Transverse colon (tissue), 4 donors: ENCODE measurements at regions not wholly inside any gene's neighbourhood (a gene's known extent, or its start where the extent isn't known, plus 50 kb on each side); places are given as distances from the start of the nearest gene placed in this dataset.

Experiments
- DNase-seq: peaks from one replicate; pipeline ENCODE4 v3.0.0-alpha.2; 2019
- H3K27ac ChIP-seq, 4 donors: fragments of 200-600 bp; sonication (generic); 2 replicates each; pipeline ENCODE4 v1.5.1; 2016 to 2018; ENCODE audit warnings: inconsistent platforms in 4 of 4
- H3K27me3 ChIP-seq: fragments of 200-600 bp; sonication (generic); 2 replicates; pipeline ENCODE4 v1.5.1; 2017; ENCODE audit warnings: inconsistent platforms
- H3K36me3 ChIP-seq, 4 donors: fragments of 200-600 bp; sonication (generic); 2 replicates each; pipeline ENCODE4 v1.5.1; 2017 to 2019; ENCODE audit warnings: inconsistent platforms in 4 of 4
- H3K4me1 ChIP-seq, 4 donors: fragments of 200-600 bp; sonication (generic); 2 replicates each; pipeline ENCODE4 v1.5.1; 2017 to 2020; ENCODE audit warnings: inconsistent platforms in 4 of 4
- H3K4me3 ChIP-seq, 4 donors: fragments of 200-600 bp; sonication (generic); 1 replicate in 1 of 4; 2 replicates in 3 of 4; pipeline versions ENCODE4 v1.5.1 to v1.6.1; 2017 to 2019; ENCODE audit warnings: inconsistent platforms in 4 of 4
- H3K9me3 ChIP-seq, 2 donors: fragments of 200-600 bp; sonication (generic); 2 replicates each; pipeline ENCODE4 v1.5.1; 2017 to 2019; ENCODE audit warnings: inconsistent platforms in 2 of 2
- EP300 ChIP-seq: sonication (generic); formaldehyde crosslinking; IDR thresholded peaks from one replicate; pipeline ENCODE4 v1.6.1; 2017; ENCODE audit warnings: antibody characterized with exemption, low read depth
- POLR2A ChIP-seq: fragments of 450-650 bp; IDR thresholded peaks from one replicate; pipeline ENCODE4 v1.6.1; 2016; ENCODE audit warnings: antibody characterized with exemption, mild to moderate bottlenecking, moderate library complexity
- POLR2AphosphoS5 ChIP-seq, 3 donors: sonication (generic); formaldehyde crosslinking; IDR thresholded peaks; one replicate each; pipeline ENCODE4 v1.6.1; 2016; ENCODE audit warnings: antibody characterized with exemption in 3 of 3
- WGBS, 2 donors: methylation state at CpG; one replicate each; pipeline ENCODE4 v1.1.5; 2018; ENCODE audit warnings: low coverage in 1 of 2; 5-methylcytosine and 5-hydroxymethylcytosine counted together
- in situ Hi-C, 4 donors: fragments of 200-750 bp; cut with MboI; loops; one replicate each; pipeline versions ENCODE4 v1.15.0 to v1.15.1; 2017; ENCODE audit warnings: low sequenced_read_pairs in 3 of 4, low pct_ligation_motif_present in 1 of 4, low pct_unique_long_range_greater_than_20kb in 1 of 4
- intact Hi-C: fragments of 100-400 bp; cut with DNase I; formaldehyde crosslinking; loops from one replicate; pipeline ENCODE4 v1.15.1; 2023; ENCODE audit warnings: low total_unique reads
- TF ChIP-seq, protein P1 (sequence below), 5 experiments: fragments of 200-600 bp in 3 of 5; fragments of 450-650 bp in 2 of 5; sonication (generic) in 3 of 5; IDR thresholded peaks; 1 replicate in 2 of 5; 2 replicates in 3 of 5; pipeline ENCODE4 v1.5.1; 2016 to 2017; ENCODE audit warnings: antibody characterized with exemption in 5 of 5, inconsistent platforms in 3 of 5, mild to moderate bottlenecking in 2 of 5, moderate library complexity in 1 of 5

DNA sequence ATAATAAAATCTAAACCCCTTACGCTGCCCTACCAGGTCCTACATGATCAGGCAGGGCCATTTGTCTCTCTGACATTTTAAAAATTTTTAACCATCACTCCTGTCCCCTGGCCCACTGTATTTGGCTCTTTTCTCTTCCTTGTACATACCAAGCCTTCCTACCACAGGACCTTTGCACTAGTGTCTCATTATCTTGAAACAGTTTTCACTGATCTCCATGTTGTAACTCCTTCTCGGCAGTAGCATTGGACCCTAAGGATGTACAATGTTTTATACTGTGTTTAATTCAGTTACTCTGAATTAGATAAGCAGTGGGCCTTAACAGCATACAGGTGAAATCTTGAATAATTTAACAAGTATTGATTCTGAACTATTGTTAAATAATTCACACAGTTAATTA lies 330.7 kb downstream of the UTRN start:
- TF ChIP-seq POLR2A (no peak), EP300 (no peak), POLR2AphosphoS5 (IDR thresholded peaks at IDR 0.05) (no peak)
- TF ChIP-seq, protein P1, sequence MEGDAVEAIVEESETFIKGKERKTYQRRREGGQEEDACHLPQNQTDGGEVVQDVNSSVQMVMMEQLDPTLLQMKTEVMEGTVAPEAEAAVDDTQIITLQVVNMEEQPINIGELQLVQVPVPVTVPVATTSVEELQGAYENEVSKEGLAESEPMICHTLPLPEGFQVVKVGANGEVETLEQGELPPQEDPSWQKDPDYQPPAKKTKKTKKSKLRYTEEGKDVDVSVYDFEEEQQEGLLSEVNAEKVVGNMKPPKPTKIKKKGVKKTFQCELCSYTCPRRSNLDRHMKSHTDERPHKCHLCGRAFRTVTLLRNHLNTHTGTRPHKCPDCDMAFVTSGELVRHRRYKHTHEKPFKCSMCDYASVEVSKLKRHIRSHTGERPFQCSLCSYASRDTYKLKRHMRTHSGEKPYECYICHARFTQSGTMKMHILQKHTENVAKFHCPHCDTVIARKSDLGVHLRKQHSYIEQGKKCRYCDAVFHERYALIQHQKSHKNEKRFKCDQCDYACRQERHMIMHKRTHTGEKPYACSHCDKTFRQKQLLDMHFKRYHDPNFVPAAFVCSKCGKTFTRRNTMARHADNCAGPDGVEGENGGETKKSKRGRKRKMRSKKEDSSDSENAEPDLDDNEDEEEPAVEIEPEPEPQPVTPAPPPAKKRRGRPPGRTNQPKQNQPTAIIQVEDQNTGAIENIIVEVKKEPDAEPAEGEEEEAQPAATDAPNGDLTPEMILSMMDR (IDR thresholded peaks at IDR 0.05), result no peak
- WGBS, 2 donors, result 98% methylated on average over 2 of the region's 2 CpGs; no CpG with 5 or more reads in 1 of the 2 donors
- Histone ChIP-seq H3K27me3 (no peaks in the 10 kb centered on the region), H3K4me1 (no peaks in the 10 kb centered on the region), H3K4me3 (no peak overlapping the region), H3K36me3 (no peaks in the 10 kb centered on the region), H3K9me3 (no peaks in the 10 kb centered on the region), H3K27ac (no peak overlapping the region)
- intact Hi-C loops, result no loop called here
- in situ Hi-C loops, result no loop called here
- no peak for DNase-seq

DNA sequence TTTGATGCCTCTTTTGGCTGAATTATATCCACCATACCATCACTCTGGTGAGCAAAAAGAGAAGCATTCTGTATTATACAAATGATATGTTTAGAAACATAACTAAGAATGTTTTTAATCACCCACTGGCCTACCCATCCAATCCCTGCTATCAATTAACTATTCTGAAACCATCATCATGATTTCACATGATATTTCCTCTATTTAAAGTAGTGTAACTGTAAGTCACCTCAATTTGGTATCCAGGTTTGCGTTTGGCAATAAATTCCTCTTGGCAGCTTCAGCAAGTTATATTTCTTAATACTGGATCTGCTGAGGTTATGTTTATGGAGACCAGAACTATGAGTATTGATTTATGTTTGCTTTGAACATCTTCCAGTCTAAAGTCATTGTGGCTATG lies 332.1 kb downstream of the UTRN start:
- 33 to 52% methylated on average over 1 of the region's 1 CpG for WGBS, 2 donors
- Histone ChIP-seq H3K27me3 (no peaks in the 10 kb centered on the region), H3K4me3 (no peak overlapping the region), H3K4me1 (no peaks in the 10 kb centered on the region), H3K27ac (no peak overlapping the region), H3K36me3 (no peaks in the 10 kb centered on the region), H3K9me3 (no peaks in the 10 kb centered on the region)
- no peak for DNase-seq
- TF ChIP-seq, protein P1 (IDR thresholded peaks at IDR 0.05), result no peak
- TF ChIP-seq POLR2AphosphoS5 (IDR thresholded peaks at IDR 0.05) (no peak), POLR2A (no peak)
- in situ Hi-C loops, result no loop called here
- intact Hi-C loops, result no loop called here

DNA sequence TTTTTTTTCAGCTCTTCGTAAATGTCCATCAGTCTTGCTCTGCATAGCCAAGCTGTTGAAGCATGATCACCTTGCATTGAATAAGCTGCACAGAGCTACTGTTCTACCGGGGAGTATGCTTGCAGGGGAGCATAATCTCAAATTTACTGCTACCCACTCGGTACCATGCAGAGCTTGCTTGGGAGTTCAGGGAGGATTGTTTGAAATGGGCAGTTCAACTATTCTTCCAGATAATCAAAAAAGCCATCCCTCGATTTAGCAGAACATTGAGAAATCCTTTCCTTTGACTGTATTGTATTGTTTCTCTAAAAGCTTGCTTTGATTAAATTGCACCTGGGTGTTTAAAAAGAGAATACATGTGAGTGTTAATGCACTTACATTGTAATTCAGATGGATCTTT lies 332.6 kb downstream of the UTRN start:
- intact Hi-C loops, result no loop called here
- Histone ChIP-seq H3K9me3 (no peaks in the 10 kb centered on the region), H3K27ac (no peak overlapping the region), H3K4me1 (no peaks in the 10 kb centered on the region), H3K4me3 (no peak overlapping the region), H3K36me3 (no peaks in the 10 kb centered on the region), H3K27me3 (no peaks in the 10 kb centered on the region)
- TF ChIP-seq POLR2A, result no peak
- TF ChIP-seq POLR2AphosphoS5 (IDR thresholded peaks at IDR 0.05), result no peak
- TF ChIP-seq EP300, result no peak
- TF ChIP-seq, protein P1 (IDR thresholded peaks at IDR 0.05), result no peak
- DNase-seq, result no peak
- WGBS, 2 donors, result 85 to 90% methylated on average over 3 to 4 of the region's 4 CpGs
- in situ Hi-C loops, result no loop called here

DNA sequence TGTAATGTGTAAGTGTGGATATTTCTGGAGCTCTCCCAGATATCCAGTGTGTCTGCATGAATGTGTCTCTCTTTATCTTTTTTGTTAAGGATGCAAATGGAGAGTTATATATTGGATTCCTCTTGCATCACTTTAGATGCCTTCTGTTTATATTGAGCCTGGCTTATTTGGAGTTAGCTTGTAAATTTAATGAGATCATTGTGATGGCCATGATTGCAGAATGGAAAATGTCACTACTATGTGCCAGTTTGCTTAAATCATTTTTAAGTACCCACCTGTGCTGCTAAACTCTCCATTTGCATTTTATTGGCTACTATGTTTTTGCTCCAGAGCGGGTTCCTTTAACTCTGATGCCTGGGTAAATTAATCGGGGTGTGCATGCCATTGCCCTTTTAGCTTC lies 334.8 kb downstream of the UTRN start:
- 91% methylated on average over 2 of the region's 2 CpGs; no CpG with 5 or more reads in 1 of the 2 donors for WGBS, 2 donors
- TF ChIP-seq, protein P1 (IDR thresholded peaks at IDR 0.05), result no peak
- TF ChIP-seq EP300 (no peak), POLR2AphosphoS5 (IDR thresholded peaks at IDR 0.05) (no peak), POLR2A (no peak)

More for the DNA sequence above, 334.8 kb downstream of the UTRN start:
- H3K27ac ChIP-seq, result no peak overlapping the region
- no peaks in the 10 kb centered on the region for H3K36me3 ChIP-seq
- H3K27me3 ChIP-seq, result no peaks in the 10 kb centered on the region
- no peak overlapping the region for H3K4me3 ChIP-seq
- no peaks in the 10 kb centered on the region for H3K9me3 ChIP-seq
- in situ Hi-C loops (no loop called here), intact Hi-C loops (no loop called here)
- no peaks in the 10 kb centered on the region for H3K4me1 ChIP-seq
- DNase-seq, result no peak
